WERI-Rb-1 (cell line): ENCODE measurements at regions not wholly inside any gene's neighbourhood (a gene's known extent, or its start where the extent isn't known, plus 50 kb on each side); places are given as distances from the start of the nearest gene placed in this dataset.
"Not testable (repeated sequence)": the region's sequence is repeated elsewhere in the genome, so short reads cannot be mapped to it uniquely, and the experiment has no call there.

Source experiments
- DNase-seq: peaks from one replicate; pipeline ENCODE4 v3.0.0-alpha.2; 2020
- H3K27ac ChIP-seq: fragments of 250-450 bp; sonication (Bioruptor Pico); 2 replicates; pipeline ENCODE4 v1.5.1; 2020; ENCODE audit warnings: mild to moderate bottlenecking, moderate library complexity
- H3K27me3 ChIP-seq: fragments of 250-450 bp; sonication (Bioruptor Pico); 2 replicates; pipeline ENCODE4 v1.5.1; 2021; ENCODE audit warnings: mild to moderate bottlenecking, low read depth, moderate library complexity; ENCODE audit not compliant: insufficient read depth, severe bottlenecking
- H3K36me3 ChIP-seq: fragments of 250-450 bp; sonication (Bioruptor Pico); 2 replicates; pipeline ENCODE4 v1.5.1; 2020; ENCODE audit warnings: mild to moderate bottlenecking, moderate library complexity
- H3K4me3 ChIP-seq: 2 replicates; pipeline ENCODE4 v1.5.1; 2011; ENCODE audit warnings: low read depth, mild to moderate bottlenecking, control low read depth, low read length
- H3K9me3 ChIP-seq: fragments of 250-450 bp; sonication (Bioruptor Pico); 2 replicates; pipeline ENCODE4 v1.5.1; 2021; ENCODE audit warnings: mild to moderate bottlenecking, moderate library complexity; ENCODE audit not compliant: severe bottlenecking
- TF ChIP-seq, protein P1 (sequence below): IDR thresholded peaks from 2 replicates; pipeline ENCODE4 v1.5.1; 2011; ENCODE audit warnings: low read depth, mild to moderate bottlenecking, control low read depth, inconsistent platforms, low read length

DNA sequence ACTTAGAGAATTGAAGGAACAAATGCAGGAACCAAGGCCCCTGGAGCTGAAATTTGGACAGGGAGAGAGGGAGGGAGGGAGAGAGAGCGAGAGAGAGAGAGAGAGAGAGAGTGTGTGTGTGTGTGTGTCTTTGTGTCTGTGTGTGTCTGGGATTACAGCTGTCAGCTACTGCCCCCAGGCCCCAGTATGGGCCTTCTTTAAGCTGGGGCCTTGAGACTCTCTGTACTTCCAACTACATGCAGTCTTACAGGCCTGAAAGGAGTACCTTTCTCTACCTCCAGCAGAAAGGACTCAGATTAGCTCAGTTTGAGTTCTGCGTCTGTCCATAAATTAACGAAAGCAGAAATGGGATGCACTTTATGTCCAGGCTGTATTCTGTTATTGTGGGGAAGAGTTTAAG, 153.2 kb downstream of the KBTBD2 start:
- H3K36me3 ChIP-seq, H3K9me3 ChIP-seq, H3K27me3 ChIP-seq, DNase-seq, H3K4me3 ChIP-seq, H3K27ac ChIP-seq: not testable (repeated sequence)

DNA sequence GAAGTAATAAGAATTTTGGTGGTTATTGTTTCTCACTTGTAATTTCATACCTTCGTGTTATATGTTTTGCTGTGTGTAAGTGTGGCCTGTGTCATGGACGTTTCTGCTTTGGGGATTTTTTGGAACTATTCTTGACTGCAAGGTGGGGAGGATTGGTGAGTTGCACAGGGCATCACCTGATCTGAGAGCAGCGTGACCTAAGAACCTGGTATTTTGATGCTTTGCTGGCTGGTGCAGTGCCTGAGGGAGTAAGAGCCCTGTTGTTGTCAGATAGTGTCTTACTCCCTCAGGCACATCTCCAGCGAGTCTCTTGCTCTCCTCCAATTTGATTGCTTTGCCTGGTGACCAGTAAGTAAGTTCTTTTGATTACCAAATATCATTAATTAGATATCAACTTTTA, 158.8 kb downstream of the KBTBD2 start:
- not testable (repeated sequence) for DNase-seq, H3K27ac ChIP-seq, H3K27me3 ChIP-seq, H3K9me3 ChIP-seq, H3K36me3 ChIP-seq, H3K4me3 ChIP-seq

DNA sequence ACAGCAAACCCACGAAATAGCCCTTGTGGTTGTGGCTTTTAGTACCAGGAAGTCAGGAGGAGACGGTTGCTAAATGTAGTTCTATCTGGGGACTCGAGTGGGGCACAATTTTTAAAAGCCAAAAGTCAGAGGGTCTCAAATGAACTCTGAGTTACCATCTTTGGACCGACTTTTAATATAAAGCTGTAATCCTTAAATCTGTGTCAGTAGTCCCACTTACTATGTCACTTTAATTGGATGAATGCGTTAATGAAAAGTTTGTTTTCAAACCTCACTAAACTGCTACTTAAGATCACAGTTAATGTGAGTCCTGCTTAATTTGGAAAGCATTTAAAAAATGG, 162.3 kb downstream of the KBTBD2 start:
- H3K4me3 ChIP-seq: peak overlapping the region; percentile 62
- DNase-seq, H3K36me3 ChIP-seq, H3K27ac ChIP-seq, H3K9me3 ChIP-seq, H3K27me3 ChIP-seq: not testable (repeated sequence)

DNA sequence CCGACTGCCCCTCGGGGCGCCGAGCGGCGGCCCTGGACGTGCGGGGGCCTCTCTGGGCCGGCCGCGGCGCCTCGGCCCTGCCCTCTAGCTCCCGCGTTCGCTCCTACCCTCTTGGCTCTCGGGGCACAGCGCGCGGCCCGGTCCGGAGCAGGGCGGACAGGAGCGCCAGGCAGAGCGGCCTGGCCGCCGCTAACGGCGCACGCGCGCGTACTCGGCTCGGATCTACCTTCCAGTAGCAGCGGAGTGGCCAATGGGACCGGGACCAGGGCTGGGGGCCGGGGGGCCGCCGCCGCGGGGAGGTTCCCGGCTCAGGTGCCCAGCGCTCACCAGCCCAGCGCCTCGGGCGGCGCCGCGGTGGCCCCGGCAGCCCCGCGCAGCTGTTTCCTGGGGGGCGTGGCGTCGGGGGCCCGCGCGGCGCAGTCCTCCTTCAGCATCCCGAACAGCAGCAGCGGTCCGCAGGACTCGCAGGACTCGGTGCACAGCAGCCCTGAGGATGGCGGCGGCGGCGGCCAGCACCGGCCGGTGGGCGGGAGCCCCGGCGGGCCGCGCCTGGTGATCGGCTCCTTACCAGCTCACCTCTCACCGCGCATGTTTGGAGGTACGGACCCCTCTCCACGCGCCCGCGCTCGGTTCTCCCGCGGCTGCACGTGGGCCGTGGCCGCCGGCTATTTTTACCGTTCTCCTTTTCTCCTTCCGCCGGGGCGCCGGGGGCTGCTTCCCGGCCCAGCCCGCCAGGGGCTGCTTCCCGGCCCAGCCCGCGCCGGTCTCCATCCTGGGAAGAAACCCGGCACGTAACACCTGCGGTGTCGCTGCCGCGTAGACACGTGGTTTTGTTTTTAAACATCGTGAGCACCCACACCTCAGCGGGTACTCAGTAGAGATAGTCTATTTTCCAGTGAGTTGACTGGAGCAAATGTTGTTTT, 162.9 kb downstream of the KBTBD2 start:
- peak; percentile 74 for DNase-seq
- not testable (repeated sequence) for H3K9me3 ChIP-seq, H3K36me3 ChIP-seq, H3K27me3 ChIP-seq
- Histone ChIP-seq H3K4me3 (peak overlapping the region; percentile 62), H3K27ac (peak overlapping the region; percentile 87)

DNA sequence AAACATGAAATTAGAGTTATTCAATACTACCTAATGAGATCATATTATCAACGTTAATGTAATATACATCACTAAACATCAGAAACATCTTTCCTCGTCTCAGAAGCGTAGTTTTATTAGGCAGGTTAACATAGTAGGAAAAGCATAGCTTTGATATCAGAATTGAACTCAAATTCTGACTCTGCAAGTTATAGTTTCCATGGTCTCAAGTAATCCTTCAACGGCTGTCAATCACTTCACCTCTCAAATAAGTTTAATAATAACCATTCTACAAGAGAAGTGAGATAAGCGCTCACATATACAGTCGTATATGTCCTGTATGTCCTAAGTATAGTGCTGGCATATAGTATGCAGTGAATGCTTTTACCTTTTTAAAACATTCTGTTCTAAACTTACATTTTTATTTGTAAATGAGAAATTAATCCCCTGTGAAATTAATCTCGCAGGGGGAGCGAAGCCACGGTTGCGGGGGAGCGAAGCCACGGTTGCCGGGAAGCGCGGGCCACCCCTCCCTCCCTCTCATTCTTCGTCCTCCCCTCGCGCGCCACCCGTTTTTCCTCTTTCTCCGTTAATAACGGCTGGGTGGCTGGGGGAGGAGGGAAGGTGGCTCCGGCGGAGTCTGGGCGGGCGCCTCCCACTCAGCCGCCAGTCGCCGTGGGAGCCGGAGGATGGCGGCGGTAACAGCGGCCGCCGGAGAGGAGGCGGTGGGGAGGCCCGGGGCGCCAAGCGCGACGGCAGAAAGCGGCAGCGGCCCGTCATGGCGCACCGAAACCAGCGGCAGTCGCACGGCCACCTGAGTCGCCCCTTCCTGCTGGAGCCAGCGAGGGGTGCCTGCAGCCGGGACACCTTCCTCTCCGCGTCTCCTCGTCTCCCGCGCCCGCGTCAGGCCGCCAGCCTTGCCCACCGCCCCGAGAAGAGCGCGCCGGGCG, 163.8 kb downstream of the KBTBD2 start:
- Histone ChIP-seq H3K4me3 (peak overlapping the region; percentile 62), H3K27ac (peak overlapping the region; percentile 87)
- not testable (repeated sequence) for H3K27me3 ChIP-seq, H3K36me3 ChIP-seq, H3K9me3 ChIP-seq
- peak; percentile 55 for DNase-seq

DNA sequence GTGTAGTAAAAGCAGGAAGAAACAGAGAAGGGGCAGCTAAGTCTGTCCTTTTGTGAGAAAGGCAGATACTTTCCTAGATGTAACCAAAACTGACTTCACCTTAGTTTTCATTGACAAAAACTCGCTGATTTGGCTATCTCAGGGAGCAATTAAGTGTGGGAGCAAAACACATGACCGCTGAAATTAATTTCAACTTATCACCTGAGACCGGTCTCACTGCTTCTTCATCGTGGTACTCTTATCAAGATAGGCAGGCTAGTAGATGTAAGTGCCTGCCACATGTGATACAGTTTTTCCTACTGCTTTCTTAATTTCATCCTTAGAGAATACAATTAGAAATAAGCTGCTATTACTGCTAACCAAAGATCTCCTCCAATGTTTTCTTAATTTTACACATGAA, 168.7 kb downstream of the KBTBD2 start:
- H3K27ac ChIP-seq, H3K36me3 ChIP-seq, DNase-seq, H3K9me3 ChIP-seq, H3K4me3 ChIP-seq, H3K27me3 ChIP-seq: not testable (repeated sequence)

DNA sequence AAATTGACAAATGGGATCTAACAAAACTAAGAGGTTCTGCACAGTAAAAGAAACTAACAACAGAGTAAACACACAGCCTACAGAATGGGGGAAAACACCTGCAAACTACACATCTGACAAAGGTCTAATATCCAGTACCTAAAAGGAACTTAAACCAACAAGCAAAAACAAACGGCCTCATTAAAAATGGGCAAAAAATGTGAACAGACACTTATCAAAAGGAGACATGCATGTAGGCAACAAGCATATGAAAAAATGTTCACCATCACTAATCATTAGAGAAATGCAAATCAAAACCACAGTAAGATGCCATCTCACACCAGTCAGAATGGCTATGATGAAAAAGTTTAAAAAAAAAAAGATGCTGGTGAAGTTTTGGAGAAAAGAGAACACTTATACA, 197.4 kb downstream of the KBTBD2 start:
- H3K9me3 ChIP-seq: no peaks in the 10 kb centered on the region
- no peak overlapping the region for H3K4me3 ChIP-seq
- no peaks in the 10 kb centered on the region for H3K27me3 ChIP-seq
- TF ChIP-seq, protein P1, sequence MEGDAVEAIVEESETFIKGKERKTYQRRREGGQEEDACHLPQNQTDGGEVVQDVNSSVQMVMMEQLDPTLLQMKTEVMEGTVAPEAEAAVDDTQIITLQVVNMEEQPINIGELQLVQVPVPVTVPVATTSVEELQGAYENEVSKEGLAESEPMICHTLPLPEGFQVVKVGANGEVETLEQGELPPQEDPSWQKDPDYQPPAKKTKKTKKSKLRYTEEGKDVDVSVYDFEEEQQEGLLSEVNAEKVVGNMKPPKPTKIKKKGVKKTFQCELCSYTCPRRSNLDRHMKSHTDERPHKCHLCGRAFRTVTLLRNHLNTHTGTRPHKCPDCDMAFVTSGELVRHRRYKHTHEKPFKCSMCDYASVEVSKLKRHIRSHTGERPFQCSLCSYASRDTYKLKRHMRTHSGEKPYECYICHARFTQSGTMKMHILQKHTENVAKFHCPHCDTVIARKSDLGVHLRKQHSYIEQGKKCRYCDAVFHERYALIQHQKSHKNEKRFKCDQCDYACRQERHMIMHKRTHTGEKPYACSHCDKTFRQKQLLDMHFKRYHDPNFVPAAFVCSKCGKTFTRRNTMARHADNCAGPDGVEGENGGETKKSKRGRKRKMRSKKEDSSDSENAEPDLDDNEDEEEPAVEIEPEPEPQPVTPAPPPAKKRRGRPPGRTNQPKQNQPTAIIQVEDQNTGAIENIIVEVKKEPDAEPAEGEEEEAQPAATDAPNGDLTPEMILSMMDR: no peak
- no peaks in the 10 kb centered on the region for H3K36me3 ChIP-seq
- H3K27ac ChIP-seq: no peak overlapping the region
- DNase-seq: no peak

DNA sequence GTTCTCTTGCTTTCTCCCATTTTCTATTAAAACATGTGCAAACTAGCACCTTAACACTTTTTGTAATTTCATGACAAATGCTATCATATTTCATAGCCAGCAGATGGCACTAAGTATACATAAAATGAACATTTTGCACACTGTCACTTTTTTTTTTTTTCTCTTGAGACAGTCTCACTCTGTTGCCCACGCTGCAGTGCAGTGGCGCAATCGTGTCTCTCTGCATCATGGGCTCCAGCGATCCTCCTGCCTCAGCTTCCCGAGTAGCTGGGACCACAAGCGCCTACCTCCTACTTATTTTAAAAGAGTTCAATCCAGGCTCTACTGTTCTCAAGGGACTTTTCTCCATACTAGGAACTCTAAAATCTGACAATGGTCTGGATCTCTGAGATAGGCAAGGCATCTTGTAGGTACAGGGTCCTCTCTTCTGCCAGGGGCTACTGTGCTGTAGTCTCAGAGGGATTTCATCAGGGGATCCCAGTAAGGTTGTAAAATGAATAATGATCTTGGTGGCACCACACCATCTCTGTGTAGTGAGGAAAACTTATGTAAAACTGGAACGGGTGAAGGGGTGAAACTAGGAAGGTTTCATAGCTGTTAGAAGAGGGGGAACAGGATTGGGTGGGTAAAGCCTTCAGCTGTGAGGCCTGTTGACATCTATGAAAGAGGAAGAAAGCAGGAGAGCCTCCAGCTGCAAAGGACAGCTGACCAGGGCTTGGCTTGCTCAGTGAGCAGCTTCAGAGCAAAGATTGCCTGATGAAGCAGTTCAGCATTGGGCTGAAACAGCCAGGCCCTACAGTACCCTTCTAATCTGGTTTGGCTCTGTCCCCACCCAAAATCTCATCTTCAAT, 196.9 kb downstream of the AVL9 start:
- H3K36me3 ChIP-seq, H3K9me3 ChIP-seq, H3K27me3 ChIP-seq, H3K27ac ChIP-seq, H3K4me3 ChIP-seq: not testable (repeated sequence)
- peak; percentile 14 for DNase-seq

DNA sequence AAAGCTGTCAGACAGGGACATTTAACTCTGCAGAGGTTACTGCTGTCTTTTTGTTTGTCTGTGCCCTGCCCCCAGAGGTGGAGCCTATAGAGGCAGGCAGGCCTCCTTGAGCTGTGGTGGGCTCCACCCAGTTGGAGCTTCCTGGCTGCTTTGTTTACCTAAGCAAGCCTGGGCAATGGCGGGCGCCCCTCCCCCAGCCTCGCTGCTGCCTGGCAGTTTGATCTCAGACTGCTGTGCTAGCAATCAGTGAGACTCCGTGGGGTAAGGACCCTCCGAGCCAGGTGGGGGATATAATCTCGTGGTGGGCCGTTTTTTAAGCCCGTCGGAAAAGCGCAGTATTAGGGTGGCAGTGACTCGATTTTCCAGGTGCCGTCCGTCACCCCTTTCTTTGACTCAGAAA, 192.8 kb downstream of the AVL9 start:
- not testable (repeated sequence) for H3K27ac ChIP-seq, DNase-seq, H3K4me3 ChIP-seq, H3K27me3 ChIP-seq, H3K9me3 ChIP-seq, H3K36me3 ChIP-seq
